GM21515 (cell line): ENCODE measurements at regions not wholly inside any gene's neighbourhood (a gene's known extent, or its start where the extent isn't known, plus 50 kb on each side); places are given as distances from the start of the nearest gene placed in this dataset.

Experiments used
- ATAC-seq: cut with Tn5 transposase; IDR thresholded peaks from one replicate; pipeline ENCODE4 v1.9.1; 2021; ENCODE audit not compliant: unreplicated experiment

DNA sequence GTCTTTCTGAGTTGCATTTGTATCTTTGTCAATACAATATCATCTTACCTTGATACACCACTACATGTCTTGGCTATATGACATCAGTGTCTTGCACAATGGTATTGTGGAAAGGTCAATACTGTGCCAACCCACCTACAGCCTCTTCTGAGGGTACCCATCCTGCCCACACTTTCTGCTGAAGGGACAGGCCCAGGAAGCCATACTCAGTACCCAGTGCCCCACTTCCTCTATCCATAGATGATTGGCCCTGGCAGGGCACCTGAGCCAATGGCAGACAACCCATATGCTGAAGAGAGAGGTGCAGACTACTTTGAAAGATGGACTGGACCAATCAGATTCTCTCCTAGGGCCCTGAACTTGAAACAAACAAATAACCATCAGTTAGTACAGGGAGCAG is 152.0 kb upstream of the ADO start:
- no peak for ATAC-seq

DNA sequence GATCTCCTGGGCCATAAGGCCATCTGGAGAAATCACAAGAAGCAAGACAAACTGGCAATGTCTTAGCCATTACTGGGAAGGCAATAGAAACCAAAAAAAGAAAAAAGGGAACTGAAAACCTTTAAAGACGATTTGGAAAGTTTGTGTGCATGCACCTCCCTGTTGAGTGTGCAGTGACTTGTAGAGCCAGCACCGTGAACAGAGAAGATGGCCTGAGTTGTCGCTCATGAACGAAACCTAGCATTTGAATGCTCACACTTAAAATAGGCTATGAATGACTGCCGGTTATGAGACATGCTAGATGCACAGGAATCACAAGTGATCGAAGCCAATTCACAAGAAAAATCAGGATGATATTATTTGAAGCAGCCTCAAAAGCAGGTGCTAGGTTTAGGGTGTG is 151.3 kb upstream of the ADO start:
- ATAC-seq: peak; percentile 80

DNA sequence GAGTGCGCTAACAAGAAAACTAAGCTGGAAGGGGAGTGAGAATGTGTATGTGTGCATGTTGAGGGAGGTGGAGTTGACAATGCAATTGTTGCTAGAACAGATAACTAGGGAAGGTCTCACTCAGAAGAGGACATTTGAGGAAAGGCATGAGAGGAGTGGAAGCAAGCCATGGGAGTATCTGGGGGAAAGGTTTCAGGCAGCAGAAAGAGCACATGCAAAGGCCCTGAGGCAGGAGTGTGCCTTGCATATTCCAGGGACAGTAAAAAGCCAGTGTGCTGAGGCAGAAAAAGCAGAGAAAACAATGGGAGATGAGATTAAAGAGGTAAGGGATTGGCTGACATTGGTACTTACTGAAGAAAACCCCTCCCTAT is 149.6 kb upstream of the ADO start:
- ATAC-seq: no peak

DNA sequence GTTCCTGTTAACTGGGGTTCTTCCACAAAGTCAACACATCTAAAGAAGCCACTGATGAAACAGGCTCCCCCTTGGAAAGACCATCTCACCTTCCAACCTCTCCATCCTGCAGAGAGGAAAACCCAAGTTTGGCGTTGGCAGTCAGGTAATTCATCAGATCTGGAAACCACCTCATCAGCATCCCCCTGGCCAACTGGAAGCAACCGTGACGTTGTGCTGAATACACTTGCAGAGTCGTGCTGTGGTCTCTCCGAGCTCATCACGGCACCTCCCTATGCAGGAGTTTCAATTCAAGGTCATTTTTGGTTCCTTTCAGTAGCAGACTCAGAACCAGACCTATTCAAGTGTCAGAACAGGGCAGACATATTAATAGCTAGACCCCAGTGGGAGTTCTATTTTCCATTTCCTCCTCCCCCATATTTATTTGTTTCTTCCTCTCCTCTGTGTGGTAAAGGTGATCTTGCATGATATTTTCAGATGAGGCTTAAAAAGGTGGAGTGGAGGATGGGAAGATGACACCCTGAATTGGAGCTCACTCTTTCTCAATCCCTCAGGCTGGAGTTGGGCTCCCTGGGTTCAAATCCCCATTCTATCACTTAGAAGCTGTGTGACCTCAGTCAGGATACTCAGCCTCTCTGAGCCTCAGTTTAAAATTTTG is 149.1 kb upstream of the ADO start:
- peak; percentile 86 for ATAC-seq

DNA sequence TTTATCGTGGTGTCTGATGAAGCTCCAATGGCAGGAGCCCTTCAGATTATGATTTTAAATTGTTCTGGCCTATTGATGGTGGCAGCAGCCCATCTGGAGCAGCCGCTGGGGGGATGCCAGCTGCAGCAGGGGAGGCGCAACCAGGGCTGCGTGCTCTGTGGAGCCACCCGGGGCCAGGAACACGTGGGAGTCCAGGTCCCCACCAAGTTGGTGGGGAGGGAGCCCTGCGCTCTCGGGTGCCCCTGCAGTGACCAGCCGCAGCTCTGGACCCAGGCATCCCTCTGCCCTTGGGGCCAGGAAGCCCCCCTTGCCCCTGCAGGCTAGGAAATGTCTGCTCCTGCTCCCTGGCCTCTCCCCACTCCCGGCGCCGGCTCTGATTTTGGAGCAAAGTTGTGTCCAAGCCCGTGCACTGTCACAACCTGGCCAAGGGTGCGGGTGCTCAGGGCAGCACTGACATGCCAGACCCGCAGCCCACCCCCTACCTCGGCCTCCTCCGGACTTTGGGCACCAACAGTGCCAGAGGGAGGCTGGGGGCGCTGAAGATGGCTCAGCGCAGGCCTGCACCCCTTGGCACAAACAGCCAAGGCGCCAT is 147.2 kb upstream of the ADO start:
- no peak for ATAC-seq

DNA sequence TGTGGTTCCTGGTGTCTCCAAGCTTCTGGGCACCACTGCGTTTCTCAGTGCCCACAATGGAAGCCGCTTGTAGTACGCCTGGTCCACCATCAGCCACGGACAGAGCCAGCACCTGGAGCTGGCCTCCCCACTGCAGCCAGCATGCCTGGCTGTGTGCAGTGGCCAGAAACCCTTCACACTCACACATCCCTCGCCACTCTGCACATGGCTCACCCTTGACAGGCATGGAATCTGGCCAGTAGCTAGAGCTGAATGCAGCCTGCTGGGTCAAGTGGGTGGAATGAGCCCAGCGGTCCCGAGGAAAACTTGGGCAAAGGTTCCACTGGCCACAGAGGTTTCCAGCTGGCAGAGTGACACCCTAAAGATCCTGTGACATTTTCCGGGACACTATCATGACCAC is 146.0 kb upstream of the ADO start:
- ATAC-seq: no peak

DNA sequence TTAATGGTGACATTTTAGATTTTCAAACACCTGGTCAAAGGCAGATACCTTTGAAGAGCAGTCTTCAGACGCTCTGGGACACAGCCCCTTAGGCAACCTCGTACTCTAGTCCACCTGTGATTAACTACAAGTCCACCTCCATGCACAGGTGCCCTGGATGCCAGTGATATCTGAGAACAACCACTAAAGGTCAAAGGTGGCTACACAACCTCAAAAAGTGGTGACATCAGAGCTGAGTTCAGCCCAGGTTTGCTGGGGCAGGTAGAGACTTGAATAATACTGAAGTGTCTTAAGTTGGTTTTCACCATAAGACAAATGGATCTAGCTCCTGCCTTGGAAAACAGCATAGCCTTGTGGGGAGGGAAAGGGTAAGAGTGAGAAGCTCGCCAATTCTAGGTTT is 143.4 kb upstream of the ADO start:
- ATAC-seq: no peak

DNA sequence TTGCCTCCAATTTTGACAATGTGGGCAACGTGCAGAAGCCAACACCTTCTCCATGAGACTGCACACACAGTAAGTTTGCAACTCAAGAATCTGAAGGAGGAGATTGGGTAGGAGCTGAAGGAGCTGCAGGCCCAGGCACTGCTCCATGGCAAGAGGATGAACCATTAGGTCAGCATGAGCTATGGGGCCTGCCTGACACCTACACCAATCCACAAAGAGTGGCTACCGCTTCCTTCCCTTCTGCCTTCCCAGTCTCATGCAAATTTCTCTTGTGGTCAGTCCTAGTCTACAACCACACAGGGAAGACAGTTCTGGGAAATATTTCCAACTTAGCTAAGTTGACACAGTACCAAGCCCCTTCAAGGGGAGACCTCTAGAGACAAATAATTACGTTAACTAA is 142.0 kb upstream of the ADO start:
- ATAC-seq: no peak

DNA sequence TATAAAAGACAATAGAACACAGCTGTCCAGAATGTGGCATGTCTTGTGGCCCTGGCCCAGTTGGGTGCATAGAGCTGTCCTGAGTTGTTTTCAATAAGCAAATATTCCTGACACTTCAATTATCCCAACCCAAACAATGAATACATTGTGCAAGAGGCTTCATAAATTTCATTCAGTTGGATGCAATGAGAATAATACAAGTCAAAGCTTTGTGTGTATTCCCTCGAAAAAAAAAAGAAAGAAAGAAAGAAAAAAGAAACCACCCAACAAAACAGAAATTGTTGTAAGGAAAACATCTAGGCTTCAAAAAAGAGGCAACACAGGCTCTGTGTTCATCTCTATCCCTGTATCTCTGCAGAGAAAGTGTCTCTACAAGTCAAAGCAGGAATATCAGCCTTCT is 138.7 kb upstream of the ADO start:
- ATAC-seq: no peak

DNA sequence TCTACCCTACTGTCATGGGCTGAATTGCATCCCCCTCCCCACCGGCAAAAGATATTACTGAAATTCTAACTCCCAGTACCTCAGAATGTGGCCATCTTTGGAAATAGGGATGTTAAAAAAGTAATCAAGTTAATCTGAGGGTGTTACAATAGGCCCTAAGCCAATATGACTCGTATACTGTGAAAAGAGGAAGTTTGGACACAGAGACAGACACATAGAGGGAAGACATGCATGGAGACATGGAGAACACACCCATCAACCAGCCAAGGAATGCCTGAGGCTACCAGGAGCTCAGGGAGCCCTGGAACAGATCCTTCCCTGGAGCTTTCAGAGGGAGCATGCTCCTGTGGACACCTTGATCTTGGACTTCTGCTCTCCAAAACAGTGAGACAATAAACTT is 138.2 kb upstream of the ADO start:
- no peak for ATAC-seq

DNA sequence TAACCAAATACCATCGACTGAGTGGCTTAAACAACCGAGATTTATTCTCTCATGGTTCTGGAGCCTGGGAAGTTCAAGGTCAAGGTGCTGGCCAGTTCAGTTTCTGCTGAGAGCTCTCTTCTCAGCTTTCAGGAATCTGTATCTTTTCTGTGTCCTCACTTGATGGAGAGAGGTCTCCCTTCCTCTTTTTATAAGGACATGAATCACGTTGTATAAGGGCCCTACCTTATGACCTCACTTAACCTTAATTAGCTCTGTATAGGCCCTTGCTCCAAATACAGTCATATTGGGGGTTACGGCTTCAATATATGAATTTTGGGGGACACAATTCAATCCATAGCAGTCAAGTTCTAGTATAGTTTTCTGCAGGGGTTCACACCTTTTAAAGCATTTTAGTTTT is 135.2 kb upstream of the ADO start:
- no peak for ATAC-seq

DNA sequence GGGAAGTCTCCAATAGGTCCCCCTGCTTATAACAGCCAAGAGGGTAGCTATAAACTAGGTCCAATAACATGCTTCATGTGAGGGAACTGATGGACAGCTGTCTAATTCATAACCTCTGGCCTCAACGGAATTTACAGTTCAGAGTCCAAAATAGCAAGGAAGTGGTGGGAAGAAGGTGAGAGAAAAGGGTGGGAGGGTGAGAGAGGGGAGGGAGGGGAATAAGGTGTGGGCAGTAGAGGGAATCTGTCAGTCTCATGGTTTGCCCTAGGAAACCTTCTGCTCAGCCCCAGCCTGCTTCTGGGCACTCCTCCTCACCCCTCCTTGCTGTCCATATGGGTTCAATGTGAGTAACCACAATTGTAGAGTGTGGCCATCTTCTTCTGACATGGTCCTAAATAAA is 133.4 kb upstream of the ADO start:
- ATAC-seq: no peak

DNA sequence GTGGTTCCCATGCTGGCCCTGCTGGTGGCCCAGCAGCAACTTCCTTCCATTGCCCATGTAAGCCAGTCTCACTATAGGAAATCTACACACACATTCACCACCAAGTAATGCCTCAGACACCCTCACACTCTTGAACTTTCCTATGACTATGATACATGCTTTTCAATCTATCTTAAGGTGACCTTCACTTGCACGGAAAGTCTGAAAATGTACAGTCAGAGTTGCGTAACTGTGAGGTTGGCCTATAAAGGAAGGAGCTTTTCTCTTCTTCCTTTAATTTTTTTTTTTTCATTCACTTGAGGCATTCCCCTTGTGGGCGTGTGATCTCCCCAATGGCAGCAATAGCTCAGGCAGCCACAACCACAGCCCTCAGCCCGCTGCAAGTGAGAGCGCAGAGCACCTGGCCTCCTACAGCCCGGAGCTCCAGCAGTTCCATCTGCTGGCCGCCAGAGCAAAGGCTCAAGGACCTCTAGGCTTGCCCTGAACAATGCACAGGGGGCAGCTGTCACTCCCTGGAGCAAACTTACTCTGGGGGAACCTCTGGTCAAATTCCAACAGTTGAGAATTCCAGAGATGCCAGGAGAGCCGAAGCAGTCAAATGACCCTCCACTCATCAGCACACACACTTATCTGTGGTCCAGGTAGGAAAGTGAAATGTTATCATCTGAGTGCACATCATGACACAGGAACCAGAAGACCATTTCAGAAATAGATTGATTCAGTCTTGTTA is 123.1 kb upstream of the ADO start:
- ATAC-seq: peak; percentile 98

DNA sequence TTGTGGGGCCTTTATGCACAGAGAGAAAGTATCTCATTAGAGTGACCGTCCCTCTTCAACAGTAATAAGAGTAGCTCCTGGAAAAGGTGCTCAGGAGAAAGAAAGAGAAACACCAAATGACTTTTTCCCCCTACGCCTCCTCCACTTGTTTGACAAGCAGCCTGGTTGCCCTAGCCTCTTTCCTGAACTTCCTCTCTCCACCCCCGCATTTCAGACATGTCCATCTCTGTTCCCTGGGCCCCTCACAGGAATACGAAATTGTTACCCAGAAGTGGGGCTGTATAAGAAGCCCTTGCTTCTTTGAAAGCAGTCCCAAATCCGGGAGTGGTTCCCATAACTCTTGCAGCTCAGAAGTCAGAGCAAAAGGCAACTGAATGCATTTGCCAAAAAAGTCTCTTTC is 119.6 kb upstream of the ADO start:
- ATAC-seq: no peak

DNA sequence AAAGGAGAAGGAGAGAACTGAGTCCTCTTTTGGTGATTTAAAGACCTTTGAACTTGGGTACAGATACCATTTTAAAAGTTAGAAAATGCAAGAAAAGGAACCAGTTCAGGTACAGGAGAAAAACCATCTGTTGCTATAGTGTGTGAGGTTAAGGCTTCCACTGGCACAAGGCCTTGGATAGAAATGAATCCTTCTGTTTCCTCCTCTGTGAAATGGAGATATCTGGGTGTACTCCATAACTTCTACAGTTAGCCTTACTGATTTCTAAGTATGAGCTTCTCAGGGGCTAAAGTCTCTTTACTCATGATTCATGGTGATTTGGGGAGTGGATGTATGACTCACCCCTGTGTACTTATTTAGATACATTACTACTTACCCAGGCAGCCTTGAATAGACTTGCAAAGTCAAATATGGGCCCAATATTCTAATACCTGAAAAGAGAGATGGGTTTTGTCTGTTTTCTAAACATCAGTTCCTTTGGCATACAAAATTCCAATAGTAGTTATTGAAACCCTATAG is 117.2 kb upstream of the ADO start:
- ATAC-seq: no peak

DNA sequence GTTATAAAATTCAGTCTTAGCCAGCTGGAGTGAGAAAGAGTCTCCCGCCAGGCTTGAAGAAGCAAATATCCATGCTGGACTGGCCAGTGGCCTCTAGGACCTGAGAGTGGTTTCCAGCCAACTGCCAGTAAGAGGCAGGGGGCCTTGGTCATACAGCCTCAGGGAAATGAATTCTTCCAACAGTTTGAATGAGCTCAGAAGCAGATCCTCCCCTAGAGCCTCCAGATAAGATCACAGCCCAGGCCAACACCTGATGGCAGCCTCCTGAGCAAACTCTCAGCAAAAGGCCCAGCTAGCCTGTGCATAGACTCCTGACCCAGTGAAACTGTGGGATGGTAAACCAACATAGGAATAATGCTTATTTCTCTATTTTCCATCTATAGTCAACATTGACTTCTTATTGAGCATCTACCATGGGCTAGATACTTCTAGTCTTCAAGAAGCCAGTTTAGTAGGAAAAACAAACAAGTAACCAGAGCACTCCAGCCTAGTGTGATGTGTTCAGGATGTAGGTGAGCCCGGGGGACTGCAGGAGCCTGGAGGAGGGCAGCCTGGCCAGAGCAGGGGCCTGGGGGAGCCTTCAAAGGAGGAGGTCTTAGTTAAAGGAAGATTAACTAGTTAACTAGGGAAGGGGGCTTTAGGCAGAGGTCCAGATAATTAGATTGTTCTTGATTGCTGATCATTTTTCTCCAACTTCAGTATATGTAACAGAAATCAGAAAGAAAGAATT is 115.4 kb upstream of the ADO start:
- no peak for ATAC-seq

DNA sequence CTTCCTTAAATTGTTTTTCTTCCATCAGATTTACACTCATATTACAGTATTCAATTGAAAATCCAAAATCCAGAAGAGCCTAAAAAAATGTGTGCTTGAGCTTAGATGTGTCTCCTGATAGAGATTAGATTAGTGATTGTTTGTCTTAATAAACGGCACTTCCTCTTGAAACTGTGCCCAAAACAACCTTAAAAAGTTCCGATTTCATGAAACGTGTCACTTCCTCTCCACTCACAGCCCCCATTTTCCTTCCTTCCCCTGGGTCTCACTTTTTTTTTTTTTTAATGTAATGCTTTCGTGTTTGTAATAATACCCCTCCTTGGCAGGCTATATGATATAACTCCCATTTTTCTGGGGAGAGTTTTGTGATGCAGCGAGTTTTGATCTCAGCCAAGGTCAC is 114.8 kb upstream of the ADO start:
- no peak for ATAC-seq

DNA sequence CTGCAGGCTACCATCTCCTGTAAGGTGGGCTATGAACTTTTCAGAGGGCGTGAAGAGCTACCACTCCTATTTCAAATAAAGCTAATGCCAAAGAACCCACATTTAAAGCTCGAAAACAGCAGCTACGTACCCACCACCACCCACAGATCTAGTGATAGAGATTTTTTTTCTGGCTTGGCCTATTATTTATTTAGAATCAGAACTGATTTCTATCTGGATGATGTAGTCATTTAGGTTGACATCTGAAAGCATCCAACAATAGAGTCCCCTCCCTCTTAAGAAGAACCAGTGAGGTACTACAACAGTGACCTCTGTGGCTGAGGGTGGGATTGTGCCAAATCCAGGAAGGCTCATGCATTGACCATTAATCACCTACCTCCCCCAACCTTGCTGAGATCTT is 113.8 kb upstream of the ADO start:
- no peak for ATAC-seq

DNA sequence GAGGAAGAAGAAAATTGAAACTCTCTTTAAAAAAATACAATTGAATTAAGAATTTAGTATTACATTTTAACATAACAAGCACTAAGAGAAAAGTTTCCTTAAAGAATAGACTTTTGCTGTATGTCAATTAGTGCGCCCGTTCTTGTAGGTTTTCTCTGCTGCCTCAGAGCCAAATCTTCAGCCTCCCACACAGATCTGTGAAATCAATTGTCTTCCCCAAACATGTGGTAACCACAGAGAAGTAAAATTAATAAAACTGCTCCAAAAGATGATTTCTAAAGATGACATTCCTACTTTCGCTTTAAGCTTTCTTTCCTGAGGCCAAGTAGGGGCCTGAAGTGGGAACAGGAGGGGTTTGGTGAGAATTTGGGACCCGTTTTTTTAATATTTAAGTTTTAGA is 113.2 kb upstream of the ADO start:
- ATAC-seq: no peak

DNA sequence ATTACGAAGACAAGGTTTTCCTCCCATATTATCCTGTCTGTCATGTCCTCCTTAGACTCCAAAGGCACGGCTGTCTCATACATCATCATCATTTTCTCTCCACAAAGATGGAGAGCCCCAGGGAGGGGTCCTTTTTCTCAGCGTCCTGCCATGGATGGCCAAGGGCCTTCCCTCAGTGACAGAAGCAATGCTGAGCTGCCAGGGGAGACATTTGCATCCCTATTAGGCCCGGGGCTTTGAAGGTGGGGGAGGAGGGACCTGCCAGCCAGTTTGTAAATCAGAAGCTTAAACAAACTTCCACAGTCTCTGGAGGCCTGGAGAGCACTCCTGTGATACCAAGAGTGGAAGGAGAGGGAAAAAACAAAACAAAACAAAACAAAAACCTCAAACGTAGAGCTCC is 112.4 kb upstream of the ADO start:
- ATAC-seq: no peak

DNA sequence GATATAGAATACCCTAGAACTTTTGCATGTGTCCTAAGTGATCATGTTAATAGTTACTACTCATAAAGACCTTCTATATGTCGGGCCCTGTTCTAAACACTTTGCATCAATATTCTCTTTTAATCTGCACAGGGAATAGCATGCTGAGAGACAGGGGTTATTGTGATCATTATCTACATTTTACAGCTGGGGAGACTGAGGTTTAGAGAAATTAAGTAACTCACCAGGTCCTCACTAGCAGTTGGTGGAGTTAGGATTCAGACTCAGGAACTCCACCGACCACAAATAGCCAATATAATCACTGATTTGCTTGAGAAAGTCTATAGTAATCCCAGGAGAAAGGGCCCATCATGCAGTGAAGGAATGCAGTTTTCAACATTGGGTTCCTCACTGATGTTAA is 111.2 kb upstream of the ADO start:
- ATAC-seq: no peak
